ENCODE measurements at regions not wholly inside any gene's neighbourhood (a gene's known extent, or its start where the extent isn't known, plus 50 kb on each side); places are given as distances from the start of the nearest gene placed in this dataset.
"Not testable (repeated sequence)": the region's sequence is repeated elsewhere in the genome, so short reads cannot be mapped to it uniquely, and the experiment has no call there.

DNA sequence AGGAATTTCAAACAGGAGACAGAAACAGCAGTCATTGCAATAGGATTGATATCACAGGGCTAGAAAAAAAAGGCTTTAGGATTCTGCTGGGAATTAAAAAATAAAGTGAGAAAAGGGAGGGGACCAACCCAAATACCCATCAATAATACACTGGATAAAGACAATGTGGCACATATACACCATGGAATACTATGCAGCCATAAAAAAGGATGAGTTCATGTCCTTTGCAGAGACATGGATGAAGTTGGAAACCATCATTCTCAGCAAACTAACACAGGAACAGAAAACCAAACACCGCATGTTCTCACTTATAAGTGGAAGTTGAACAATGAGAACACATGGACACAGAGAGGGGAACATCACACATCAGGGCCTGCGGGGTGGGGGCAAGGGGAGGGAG is 86.9 kb upstream of the ODAD2 start:
- TF ChIP-seq POLR2A (IDR thresholded peaks at IDR 0.05; ENCODE audit: low read length); GATA1 (IDR thresholded peaks at IDR 0.05; ENCODE audit: low read depth, low read length): not testable (repeated sequence)
